ENCODE measurements at regions not wholly inside any gene's neighbourhood (a gene's known extent, or its start where the extent isn't known, plus 50 kb on each side); places are given as distances from the start of the nearest gene placed in this dataset.

GRCh38 chrX:130531066-130531465 lies 129.3 kb downstream of the RBMX2 start:
- TF ChIP-seq, protein P1, sequence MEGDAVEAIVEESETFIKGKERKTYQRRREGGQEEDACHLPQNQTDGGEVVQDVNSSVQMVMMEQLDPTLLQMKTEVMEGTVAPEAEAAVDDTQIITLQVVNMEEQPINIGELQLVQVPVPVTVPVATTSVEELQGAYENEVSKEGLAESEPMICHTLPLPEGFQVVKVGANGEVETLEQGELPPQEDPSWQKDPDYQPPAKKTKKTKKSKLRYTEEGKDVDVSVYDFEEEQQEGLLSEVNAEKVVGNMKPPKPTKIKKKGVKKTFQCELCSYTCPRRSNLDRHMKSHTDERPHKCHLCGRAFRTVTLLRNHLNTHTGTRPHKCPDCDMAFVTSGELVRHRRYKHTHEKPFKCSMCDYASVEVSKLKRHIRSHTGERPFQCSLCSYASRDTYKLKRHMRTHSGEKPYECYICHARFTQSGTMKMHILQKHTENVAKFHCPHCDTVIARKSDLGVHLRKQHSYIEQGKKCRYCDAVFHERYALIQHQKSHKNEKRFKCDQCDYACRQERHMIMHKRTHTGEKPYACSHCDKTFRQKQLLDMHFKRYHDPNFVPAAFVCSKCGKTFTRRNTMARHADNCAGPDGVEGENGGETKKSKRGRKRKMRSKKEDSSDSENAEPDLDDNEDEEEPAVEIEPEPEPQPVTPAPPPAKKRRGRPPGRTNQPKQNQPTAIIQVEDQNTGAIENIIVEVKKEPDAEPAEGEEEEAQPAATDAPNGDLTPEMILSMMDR (IDR thresholded peaks at IDR 0.05; ENCODE audit: low read depth, low read length): no peak
- TF ChIP-seq EZH2phosphoT487 (IDR thresholded peaks at IDR 0.05; ENCODE audit: low read depth): no peak

All from OCI-LY3 (cell line).